GM21529 (cell line): ENCODE measurements at regions not wholly inside any gene's neighbourhood (a gene's known extent, or its start where the extent isn't known, plus 50 kb on each side); places are given as distances from the start of the nearest gene placed in this dataset.

ENCODE experiments used
- ATAC-seq: cut with Tn5 transposase; IDR thresholded peaks from one replicate; pipeline ENCODE4 v1.9.1; 2021; ENCODE audit not compliant: unreplicated experiment

DNA sequence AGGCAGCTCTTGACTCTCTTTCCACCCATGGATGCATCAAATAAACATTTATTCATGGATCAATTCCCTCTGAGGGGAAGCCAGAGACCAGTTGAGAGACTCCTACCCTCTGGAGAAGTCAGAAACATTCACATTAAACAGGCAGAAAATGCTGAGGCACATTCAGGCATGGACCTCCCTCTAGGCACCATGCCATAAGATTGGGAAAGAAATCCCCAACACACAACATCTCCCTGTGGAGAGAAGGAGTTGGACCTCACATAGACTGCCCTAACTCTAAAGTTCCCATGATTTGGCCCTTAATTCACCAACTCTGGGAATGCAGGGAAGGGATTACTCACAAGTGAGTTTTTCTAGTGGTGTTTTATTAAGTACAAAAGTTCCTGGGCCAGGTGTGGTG is 415.3 kb upstream of the C1orf87 start:
- no peak for ATAC-seq

DNA sequence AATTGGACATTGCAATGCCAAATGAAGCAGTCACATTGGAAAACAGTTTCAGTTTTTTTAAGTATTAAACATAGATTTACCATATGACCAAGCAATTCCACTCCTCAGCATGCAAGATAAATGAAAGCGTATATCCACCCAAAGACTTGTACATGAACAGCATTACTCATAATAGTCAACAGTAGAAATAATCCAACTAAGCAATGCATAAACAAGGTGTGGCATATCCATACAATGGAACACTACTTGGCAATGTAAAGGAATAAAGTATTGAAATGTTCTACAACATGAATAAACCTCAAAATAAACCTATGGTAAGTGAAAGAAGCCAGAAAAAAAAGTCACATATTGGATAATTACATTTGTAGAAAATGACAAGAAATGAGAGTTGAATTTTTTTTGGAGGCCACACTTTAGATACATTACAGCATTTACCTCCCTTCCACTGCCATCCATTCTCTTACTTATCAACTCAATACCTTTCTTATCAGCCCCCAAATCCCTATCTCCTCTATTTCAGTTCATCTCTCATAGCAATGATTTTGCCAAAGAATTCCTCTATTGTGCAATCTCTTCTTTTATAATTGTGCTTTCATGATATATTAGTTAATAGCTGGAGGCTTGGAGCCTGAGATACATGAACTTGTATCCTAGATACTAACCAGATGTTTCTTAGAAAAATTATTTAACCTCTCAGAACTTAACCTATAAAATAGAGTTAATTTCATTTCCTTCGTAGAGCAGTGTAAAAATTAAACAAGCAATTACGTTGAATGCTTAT is 414.2 kb upstream of the C1orf87 start:
- no peak for ATAC-seq

DNA sequence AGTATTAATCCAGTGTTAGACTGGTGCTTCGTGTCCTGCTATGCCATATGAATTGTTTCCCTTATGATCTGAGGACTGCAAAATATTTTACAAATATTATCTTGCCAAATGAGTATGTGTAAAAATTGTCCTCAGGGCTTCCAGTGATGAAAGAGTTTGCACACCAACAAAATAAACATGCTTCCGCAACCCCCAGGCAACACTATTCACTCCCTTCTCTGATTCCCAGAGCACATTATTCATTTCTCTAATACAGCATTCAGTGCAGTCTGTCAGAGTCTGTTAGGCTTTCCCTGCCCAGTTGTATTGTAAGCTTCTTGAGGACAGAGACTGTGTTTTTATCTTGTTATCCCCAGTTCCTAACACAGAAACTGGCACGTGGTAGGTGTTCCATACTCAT is 409.9 kb upstream of the C1orf87 start:
- ATAC-seq, result no peak

DNA sequence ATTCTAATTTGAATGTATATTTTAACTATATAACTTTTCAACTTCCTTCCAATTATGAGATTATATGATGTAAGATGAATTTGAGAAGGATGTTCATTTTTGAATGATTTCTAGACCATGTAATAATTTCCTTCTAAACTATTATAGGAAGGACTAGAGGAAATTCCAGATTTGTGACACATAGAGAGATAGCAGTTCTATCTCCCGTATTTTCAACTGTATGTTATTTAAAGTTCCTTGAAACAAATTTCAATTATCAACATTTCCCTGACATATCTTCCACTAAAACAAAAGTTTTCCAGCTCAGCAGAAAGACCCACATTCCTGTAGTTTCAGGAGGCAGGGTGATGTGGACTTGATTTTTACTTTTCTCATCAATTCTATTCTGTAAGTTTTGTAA is 396.7 kb upstream of the C1orf87 start:
- ATAC-seq, result no peak

DNA sequence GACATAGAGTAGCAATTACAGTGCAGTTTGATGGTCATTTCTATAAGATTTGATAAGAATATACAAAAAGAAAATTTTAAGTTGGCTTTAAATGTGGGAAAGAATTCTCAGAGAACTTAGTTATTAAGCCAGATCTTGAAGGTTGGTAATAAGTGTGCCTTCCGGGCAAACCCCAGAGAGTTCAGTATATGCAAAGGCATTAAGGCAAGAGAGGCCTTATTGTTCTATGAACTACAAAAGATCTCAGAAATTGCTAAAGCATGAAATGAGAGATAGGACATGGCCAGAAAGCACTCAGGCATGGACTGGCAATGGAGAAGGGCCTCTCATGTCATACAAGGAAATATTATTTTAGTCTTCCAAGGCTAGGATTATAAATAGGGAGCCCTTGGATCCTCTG is 390.2 kb upstream of the C1orf87 start:
- ATAC-seq, result no peak

DNA sequence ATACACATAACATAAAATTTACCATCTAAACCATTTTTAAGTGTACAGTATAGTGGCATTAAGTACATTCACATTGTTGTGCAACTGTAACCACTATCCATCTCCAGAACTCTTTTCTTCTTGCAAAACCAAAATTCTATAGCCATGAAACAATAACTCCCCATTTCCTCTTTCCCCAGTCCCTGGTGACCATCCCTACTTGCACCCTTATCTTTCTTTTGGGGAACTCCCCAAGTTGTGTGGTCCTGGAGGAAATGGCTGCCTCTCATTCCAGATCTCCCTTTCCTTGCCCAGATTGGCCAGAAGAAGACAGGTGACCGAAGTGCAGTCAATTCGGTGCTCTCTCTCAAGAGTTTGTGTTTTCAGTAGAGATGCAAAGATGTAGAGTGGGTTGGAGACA is 389.6 kb upstream of the C1orf87 start:
- ATAC-seq, result no peak

DNA sequence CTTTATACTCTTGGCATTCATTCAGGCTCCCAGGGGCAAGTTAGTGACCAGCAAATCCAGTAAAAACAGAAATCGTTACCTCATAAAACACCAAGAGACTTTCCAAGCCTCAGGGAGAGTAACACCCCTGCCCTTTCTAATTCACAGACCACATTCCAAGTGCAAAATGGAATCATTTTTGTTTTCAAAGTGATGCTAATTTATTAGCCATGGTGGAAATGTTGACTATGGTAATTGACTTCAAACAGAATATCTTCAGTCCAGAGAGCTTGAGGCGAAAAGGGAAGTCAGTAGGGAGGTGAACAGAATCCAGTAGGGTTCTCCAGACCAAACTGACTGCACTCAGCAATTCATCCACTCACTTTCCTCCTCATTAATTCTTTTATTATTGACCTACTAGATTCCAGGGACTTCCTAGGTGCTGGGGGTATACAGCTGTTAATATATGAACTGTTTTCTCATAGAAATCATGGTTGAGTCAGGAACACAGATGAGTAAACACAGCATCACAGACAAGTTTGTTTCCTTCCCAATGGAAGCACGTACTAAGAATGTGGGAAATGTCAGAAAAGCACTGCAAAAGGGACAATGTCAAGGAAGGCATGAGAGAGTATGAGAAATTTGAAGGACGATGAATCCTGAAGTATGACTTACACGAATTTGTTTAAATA is 388.5 kb upstream of the C1orf87 start:
- ATAC-seq, result no peak

DNA sequence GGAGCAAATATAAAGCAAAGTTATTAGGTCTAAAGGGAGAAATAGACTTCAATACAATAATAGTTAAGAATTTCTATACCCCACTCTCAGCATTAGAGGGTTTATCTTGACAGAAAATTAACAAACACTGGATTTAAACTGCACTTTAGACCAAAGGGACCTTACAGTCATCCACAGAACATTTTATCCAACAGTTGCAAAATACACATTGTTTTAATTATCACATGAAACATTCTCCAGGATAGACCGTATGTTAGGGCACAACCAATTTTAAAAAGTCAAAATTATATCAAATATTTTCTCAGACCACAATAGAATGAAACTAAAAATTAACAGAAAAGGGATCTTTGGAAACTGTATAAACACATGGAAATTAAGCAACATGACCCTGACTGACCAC is 384.5 kb upstream of the C1orf87 start:
- no peak for ATAC-seq

DNA sequence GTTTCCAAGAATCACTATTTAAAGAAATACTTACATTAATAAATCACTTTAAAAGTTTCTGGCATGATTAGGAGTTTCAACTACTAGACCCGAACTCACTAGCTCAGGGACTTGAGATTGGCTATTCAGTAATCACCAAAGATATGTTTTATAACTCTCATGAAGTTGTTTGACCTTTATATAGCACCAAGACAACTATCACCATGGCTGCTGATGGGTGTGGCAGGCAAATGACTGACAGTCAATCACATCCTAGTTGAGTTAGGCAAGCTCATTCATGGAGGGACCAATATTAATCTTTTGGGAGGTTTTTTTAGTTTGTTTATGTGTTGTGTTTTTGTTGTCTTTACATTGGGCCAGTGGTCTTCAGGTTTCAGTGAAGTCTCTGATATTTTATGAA is 376.3 kb upstream of the C1orf87 start:
- no peak for ATAC-seq

DNA sequence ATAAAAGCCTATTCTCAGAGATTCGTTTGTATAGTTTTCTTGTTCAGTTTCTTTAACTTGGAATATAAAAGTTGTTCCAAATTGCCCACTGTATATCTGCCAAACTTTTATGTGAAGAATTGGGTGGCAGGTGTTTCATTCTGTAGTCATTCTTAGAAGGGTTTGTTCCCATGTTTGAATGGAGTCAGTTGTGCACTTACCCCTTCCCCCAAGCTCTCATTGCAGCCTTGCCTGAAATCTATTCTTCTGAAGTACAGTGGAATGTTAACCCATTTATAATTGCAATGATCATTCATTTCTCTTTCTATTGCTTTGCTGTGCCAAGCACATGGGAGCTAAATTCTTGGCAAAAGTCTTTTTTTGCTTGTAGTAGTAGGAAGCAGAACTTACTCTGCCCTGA is 375.3 kb upstream of the C1orf87 start:
- ATAC-seq, result no peak

DNA sequence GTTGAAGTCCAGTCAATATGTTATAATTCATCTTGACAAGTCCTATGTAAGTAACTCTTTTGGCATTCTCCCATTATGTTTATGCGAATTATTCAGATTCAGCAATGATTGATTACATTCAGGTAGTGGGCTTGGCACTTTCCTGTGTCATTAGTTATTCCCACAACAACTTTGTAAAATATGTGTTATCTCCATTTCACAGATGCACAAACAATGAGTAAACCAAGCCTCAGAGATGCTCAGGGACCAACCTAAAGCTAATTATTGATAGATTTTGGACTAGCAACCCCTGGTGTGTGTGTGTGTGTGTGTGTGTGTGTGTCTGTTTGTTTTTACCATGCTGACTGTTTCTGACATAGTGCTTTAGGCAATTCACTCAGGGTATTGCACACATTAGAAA is 371.1 kb upstream of the C1orf87 start:
- no peak for ATAC-seq

DNA sequence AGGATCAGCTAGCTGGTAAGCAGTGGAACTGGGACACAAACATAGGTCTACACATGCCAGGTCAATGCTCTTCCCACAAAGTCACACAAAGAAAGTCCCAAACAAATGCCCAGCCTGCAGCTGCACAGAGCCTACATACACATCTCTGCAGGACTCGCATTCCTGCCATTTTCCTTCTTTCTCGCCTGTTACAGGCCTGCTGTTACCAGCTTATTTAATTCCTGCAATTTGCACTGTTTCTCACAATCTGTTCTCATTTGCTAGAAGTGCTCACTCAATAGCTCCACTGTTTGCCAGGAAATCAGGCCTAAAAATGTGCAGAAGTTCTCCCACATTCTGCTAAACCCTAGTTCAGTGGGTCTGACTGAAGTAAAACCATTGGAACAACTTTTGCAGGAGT is 362.6 kb upstream of the C1orf87 start:
- ATAC-seq, result no peak

DNA sequence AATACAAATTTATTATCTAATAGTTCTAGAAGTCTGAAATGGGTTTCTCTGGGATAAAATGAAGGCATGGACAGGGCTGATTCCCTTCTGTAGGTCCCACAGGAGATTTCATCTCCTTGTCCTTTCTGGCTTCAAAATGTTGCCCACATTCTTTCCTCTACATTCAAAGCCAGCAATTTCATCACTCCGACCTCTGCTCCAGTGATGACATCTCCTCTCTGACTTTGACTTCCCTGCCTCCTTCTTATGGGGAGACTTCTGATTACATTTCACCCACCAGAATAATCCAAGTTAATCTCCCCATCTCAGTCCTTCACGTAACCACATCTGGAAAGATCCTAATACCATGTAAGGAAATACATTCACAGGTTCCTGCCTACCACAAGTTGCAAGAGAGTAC is 358.0 kb upstream of the C1orf87 start:
- ATAC-seq, result no peak

DNA sequence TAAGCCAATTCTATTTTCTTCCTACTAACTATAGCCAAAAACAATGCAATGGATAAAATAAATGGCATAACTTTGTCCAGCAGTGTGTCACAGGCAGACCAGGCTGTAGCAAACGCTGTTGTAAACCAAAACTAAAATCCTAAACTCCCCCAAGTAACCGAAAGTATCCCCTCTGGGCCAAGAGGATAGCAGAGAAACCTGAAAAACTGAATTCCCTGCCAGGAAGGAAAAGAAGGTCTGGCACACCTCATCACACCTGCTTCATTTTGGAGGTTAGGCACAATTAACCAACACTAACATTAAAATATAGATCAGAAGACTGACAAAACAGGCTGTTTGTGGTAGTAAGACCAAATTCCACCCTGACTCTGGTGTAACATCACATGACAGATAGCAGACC is 356.8 kb upstream of the C1orf87 start:
- no peak for ATAC-seq

DNA sequence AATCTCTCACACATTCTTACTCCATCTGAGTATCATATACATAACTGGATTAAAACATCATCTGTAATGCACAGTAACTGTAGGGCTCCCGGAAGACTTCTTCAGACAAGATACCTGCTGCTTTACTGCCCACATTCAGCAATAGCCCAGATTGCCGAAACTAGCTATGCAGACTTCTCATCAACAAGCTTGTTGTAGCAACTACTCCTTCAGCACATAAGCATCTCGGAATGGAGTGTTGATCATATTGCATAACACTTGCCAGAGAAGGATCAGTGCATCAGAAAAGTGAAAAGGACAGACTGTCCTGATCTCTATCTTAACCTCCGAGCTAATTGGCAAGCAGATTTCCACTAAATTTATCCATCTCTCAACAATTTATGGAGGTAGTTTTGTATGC is 354.6 kb upstream of the C1orf87 start:
- ATAC-seq, result no peak

DNA sequence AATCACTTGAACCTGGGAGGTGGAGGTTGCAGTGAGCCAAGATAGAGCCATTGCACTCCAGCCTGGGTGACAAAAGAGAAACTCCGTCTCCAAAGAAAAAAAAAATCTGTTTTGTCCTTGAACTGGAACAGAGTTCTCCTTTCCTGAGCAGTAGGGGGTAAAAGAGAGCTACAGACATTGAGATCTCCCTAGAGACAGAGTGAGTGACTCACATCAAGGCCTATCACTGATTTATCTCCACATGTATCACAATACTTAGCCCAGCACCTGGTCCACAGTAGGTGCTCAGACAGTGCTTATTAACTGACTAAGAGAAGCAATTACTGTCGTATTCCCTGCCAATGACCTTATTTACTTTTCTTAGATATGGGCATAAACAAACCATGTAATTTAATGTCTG is 354.1 kb upstream of the C1orf87 start:
- ATAC-seq, result no peak

DNA sequence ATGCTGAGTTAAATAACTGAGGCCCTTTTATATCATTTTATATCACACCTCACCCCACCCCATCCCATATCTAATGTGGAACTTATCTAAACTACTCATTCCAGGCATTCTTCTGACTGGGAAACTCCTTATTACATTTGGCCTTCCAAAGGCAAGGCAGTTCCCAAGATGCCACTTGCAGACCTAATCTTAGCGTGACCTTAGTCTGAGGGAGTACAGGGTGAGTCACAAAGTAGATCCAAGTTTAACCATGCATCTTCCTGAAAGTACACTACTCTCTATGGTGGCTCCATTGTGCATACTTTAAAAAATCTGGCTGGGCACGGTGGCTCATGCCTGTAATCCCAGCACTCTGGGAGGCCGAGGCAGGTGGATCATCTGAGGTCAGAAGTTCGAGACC is 353.6 kb upstream of the C1orf87 start:
- no peak for ATAC-seq

DNA sequence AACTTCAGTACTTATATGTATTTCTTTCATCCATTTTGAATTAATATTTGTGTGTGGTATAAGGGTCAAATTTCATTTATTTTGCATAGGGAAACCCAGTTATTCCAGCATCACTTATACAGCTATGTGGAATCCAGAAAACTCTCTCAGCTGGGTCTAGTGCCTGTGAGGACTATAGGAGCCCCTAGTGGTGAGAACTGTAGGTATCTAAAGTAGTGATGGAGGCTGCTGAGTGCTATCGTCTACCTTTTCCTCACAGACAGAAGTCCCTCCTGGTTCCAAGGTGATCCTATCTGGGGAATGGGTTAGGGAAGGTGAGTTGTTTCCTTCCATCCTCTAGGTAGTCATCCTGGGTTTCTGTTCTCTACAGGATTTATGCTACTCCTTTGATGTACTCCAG is 352.0 kb upstream of the C1orf87 start:
- no peak for ATAC-seq

DNA sequence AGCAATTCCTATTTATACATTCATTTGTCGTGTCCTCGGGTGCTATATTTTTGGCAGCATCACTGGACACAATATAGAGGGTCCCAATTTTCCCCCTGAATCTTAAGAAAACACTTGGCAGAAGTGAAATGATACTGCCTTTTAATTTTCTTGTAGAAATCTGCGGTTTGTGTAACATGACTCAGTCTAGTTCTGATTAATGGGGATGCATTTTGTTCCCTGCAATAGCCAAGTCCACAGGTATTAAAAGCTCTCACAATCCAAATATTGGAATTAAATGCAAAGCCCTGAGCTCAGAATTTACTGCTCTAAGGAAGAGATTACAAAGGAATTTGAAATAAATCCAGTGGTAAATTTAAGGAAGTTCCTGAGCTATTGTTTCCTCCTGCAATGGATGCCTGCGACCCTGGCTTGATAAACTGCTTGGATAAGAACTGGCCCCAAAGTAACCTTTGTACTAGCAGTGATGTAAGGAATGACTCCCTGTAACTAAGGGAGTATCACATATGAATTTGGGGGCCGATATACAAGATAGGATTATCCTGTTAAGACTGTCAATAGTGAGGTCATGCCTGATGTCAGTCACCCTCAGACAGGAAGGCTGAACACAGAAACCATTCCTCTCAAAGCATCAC is 349.7 kb upstream of the C1orf87 start:
- ATAC-seq, result no peak

DNA sequence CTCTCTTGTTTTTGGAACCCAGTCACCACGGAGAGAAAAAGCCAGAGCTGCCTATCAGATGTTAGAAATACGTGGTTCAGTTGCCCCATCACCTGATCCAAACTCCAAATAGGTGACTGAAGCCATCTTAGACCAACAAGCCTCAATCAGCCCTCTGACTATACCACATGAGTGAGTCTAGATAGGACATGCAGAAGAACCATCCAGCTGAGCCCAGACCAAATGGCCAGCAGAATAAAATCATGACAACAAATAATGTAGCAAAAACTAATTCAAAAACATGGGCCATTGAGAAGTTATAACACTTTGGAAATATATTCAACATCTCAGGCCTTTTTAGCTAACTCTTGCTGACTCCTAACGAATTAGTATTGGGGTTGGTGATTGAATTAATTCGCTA is 348.4 kb upstream of the C1orf87 start:
- ATAC-seq, result no peak

DNA sequence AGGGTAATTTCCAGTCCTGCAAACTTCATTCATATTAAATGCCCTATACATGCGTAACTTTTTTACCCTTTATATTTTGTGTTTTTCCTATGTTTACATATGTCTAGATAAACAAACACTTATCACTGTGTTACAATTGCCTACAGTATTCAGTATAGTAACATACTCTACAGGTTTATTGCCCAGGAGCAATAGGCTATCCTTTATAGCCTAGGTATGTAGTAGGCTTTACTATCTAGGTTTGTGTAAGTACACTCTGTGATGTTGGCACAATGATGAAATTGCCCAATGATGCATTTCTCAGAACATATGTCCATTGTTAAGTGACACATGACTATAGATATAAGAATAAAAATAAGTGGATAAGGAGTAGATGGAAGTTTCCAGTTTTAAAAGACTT is 345.5 kb upstream of the C1orf87 start:
- ATAC-seq, result no peak

DNA sequence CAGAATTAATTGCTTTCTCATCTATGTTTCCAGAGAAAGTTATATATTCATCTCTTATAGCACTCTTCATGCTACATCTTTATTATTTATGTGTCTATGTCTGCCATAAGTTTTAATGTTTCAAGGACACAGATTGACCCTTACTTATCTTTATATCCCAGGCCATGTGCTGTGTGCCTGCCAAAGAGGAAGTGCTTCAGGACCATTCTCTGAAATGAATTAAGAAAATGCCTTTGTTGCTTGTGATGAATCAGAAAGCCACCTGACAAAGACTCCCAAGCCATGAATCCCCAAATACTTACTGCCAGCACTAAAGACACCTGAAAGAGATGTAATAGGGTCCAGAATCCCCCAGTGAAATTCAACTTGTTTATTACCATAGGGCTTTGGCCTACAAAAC is 342.1 kb upstream of the C1orf87 start:
- no peak for ATAC-seq
